DOHH2 (cell line): ENCODE measurements at regions not wholly inside any gene's neighbourhood (a gene's known extent, or its start where the extent isn't known, plus 50 kb on each side); places are given as distances from the start of the nearest gene placed in this dataset.

Source experiments
- EZH2phosphoT487 ChIP-seq: fragments of 200-600 bp; sonication (generic); IDR thresholded peaks from 2 replicates; pipeline ENCODE4 v1.6.1; 2017; ENCODE audit warnings: borderline replicate concordance, mild to moderate bottlenecking, antibody characterized with exemption, low read length, moderate library complexity, mixed read lengths
- TF ChIP-seq, protein P1 (sequence below): fragments of 200-600 bp; sonication (generic); IDR thresholded peaks from one replicate; pipeline ENCODE4 v1.5.1; 2014; ENCODE audit warnings: antibody characterized with exemption, mild to moderate bottlenecking, low read depth, low read length; ENCODE audit not compliant: poor library complexity, severe bottlenecking

DNA sequence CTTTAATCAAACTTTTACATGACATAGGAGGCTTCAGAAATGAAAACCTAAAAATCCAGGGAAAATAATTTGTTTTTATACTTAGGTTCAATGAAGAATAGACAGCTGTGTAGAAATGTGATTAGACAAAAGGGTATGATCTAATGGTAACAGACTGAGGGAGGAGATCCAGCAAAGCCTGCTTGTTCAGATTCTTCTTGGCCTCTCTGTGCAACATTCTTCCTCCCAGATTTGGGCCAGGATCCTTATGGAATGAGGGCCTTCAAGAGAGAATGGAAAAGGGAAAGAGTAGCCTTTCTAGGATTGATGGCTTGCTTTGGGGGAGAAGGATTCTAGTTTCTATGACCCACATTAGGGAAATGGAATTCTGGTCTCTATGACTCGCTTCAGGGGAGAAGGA is 94.5 kb upstream of the G2E3 start:
- TF ChIP-seq, protein P1, sequence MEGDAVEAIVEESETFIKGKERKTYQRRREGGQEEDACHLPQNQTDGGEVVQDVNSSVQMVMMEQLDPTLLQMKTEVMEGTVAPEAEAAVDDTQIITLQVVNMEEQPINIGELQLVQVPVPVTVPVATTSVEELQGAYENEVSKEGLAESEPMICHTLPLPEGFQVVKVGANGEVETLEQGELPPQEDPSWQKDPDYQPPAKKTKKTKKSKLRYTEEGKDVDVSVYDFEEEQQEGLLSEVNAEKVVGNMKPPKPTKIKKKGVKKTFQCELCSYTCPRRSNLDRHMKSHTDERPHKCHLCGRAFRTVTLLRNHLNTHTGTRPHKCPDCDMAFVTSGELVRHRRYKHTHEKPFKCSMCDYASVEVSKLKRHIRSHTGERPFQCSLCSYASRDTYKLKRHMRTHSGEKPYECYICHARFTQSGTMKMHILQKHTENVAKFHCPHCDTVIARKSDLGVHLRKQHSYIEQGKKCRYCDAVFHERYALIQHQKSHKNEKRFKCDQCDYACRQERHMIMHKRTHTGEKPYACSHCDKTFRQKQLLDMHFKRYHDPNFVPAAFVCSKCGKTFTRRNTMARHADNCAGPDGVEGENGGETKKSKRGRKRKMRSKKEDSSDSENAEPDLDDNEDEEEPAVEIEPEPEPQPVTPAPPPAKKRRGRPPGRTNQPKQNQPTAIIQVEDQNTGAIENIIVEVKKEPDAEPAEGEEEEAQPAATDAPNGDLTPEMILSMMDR: no peak
- TF ChIP-seq EZH2phosphoT487: no peak
